Neuronal stem cell (in vitro differentiated cells): ENCODE measurements at regions not wholly inside any gene's neighbourhood (a gene's known extent, or its start where the extent isn't known, plus 50 kb on each side); places are given as distances from the start of the nearest gene placed in this dataset.

Experiments
- DNase-seq: peaks from one replicate; pipeline ENCODE4 v3.0.0-alpha.2; 2013; ENCODE audit warnings: low spot score
- H2AFZ ChIP-seq: one replicate; pipeline ENCODE4 v1.6.1; 2013; ENCODE audit warnings: mild to moderate bottlenecking, low read length, inconsistent platforms
- H2AK5ac ChIP-seq: 2 replicates; pipeline ENCODE4 v1.6.1; 2013; ENCODE audit warnings: low read depth, mild to moderate bottlenecking, inconsistent platforms, low read length, moderate library complexity, mixed read lengths
- H2BK120ac ChIP-seq: 2 replicates; pipeline ENCODE4 v1.6.1; 2013; ENCODE audit warnings: low read depth, mild to moderate bottlenecking, inconsistent platforms, low read length, moderate library complexity, mixed read lengths
- H2BK12ac ChIP-seq: one replicate; pipeline ENCODE4 v1.6.1; 2013; ENCODE audit warnings: low read length, inconsistent platforms
- H2BK15ac ChIP-seq: 2 replicates; pipeline ENCODE4 v1.6.1; 2013; ENCODE audit warnings: mild to moderate bottlenecking, low read length, inconsistent platforms, mixed read lengths
- H2BK5ac ChIP-seq: one replicate; pipeline ENCODE4 v1.6.1; 2013; ENCODE audit warnings: inconsistent platforms, mild to moderate bottlenecking, low read length, moderate library complexity
- H3K14ac ChIP-seq: one replicate; pipeline ENCODE4 v1.6.1; 2013; ENCODE audit warnings: low read length, inconsistent platforms
- H3K18ac ChIP-seq: 2 replicates; pipeline ENCODE4 v1.6.1; 2013; ENCODE audit warnings: low read length, inconsistent platforms
- H3K23ac ChIP-seq: 2 replicates; pipeline ENCODE4 v1.6.1; 2013; ENCODE audit warnings: low read depth, mild to moderate bottlenecking, mixed read lengths, low read length, inconsistent platforms; ENCODE audit not compliant: poor library complexity
- H3K27ac ChIP-seq: replicated peaks from 3 replicates; pipeline ENCODE4 v1.5.1; 2013; ENCODE audit warnings: low read length, inconsistent platforms
- H3K27me3 ChIP-seq, 3 experiments: 2 replicates each; pipeline ENCODE4 v1.6.1; 2013; ENCODE audit warnings: low read length in 3 of 3, mild to moderate bottlenecking in 2 of 3, inconsistent platforms in 1 of 3, low read depth in 1 of 3, mixed read lengths in 1 of 3, moderate library complexity in 1 of 3; ENCODE audit not compliant: control insufficient read depth in 3 of 3, insufficient read depth in 3 of 3
- H3K36me3 ChIP-seq, 2 donors: replicated peaks in 1 of 2; 2 replicates each; pipeline ENCODE4 v1.6.1; 2013; ENCODE audit warnings: low read length in 2 of 2; ENCODE audit not compliant: control insufficient read depth in 2 of 2, insufficient read depth in 2 of 2
- H3K4ac ChIP-seq: 2 replicates; pipeline ENCODE4 v1.6.1; 2013; ENCODE audit warnings: inconsistent platforms, mild to moderate bottlenecking, low read length, moderate library complexity
- H3K4me1 ChIP-seq, 2 donors: 1 replicate in 1 of 2; 2 replicates in 1 of 2; pipeline ENCODE4 v1.6.1; 2013; ENCODE audit warnings: low read length in 2 of 2, low read depth in 1 of 2; ENCODE audit not compliant: control insufficient read depth in 2 of 2, insufficient read depth in 1 of 2
- H3K4me2 ChIP-seq: one replicate; pipeline ENCODE4 v1.6.1; 2013; ENCODE audit warnings: mild to moderate bottlenecking, low read length, inconsistent platforms; ENCODE audit not compliant: insufficient read depth, poor library complexity, severe bottlenecking
- H3K4me3 ChIP-seq, 2 donors: 2 replicates each; pipeline ENCODE4 v1.5.1; 2013; ENCODE audit warnings: low read length in 2 of 2, mild to moderate bottlenecking in 2 of 2, inconsistent platforms in 1 of 2, moderate library complexity in 1 of 2
- H3K79me1 ChIP-seq: one replicate; pipeline ENCODE4 v1.6.1; 2013; ENCODE audit warnings: low read depth, mild to moderate bottlenecking, inconsistent platforms, low read length, moderate library complexity
- H3K9ac ChIP-seq: one replicate; pipeline ENCODE4 v1.6.1; 2013; ENCODE audit warnings: mild to moderate bottlenecking, low read depth, low read length, inconsistent platforms; ENCODE audit not compliant: poor library complexity
- H3K9me3 ChIP-seq, 2 donors: replicated peaks in 1 of 2; 2 replicates each; pipeline versions ENCODE3 to v1.6.1; 2013; ENCODE audit warnings: low read length in 2 of 2, mild to moderate bottlenecking in 2 of 2, inconsistent platforms in 1 of 2, low read depth in 1 of 2, mixed read lengths in 1 of 2, moderate library complexity in 1 of 2; ENCODE audit not compliant: control insufficient read depth in 2 of 2, insufficient read depth in 1 of 2
- H4K8ac ChIP-seq: one replicate; pipeline ENCODE4 v1.6.1; 2013; ENCODE audit warnings: low read depth, mild to moderate bottlenecking, inconsistent platforms, low read length, moderate library complexity
- H4K91ac ChIP-seq: one replicate; pipeline ENCODE4 v1.6.1; 2013; ENCODE audit warnings: low read length, low read depth, mild to moderate bottlenecking, inconsistent platforms; ENCODE audit not compliant: poor library complexity
- WGBS, 2 donors: extraction: QIAGEN DNeasy Blood & Tissue Kit; methylation state at CpG; one replicate each; pipeline ENCODE4 v1.1.7; 2013; ENCODE audit warnings: missing lambda C conversion rate in 2 of 2, mixed read lengths in 1 of 2; ENCODE audit not compliant: insufficient read length in 2 of 2, insufficient replicate concordance in 1 of 2; ENCODE audit errors: extremely low coverage in 2 of 2; 5-methylcytosine and 5-hydroxymethylcytosine counted together

DNA sequence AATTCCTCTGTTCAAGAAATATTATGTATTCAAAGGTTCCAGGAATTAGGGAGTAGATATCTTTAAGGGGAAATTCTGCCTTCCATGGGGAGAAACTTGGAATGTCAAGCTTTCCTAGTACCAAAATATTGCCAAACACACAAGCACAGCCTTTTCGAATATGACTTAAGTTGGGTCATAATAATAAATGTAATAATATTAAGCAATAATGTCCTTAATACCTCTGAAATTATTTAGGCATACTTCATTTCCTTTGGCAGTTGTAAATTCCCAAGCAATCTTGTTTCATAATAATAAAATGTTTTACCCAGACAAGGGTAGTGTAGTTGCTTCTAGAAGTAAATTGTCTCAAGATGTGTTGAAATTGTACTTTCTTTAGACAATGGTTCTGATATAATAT is 630.3 kb upstream of the CDH18 start:
- peaks cover 0 to 1% of the 10 kb centered on the region in 2 donors for H3K4me1 ChIP-seq
- H3K4ac ChIP-seq, result no peak overlapping the region
- H2BK5ac ChIP-seq, result no peak overlapping the region
- H3K9me3 ChIP-seq, result peaks cover 0 to 3% of the 10 kb centered on the region in 2 donors
- no peak overlapping the region for H3K18ac ChIP-seq
- H2AK5ac ChIP-seq, result no peak overlapping the region
- H2AFZ ChIP-seq, result no peak overlapping the region
- H4K8ac ChIP-seq, result no peak overlapping the region
- no peak overlapping the region for H4K91ac ChIP-seq
- H3K4me2 ChIP-seq, result no peak overlapping the region
- no peak overlapping the region for H3K9ac ChIP-seq
- H2BK15ac ChIP-seq, result no peak overlapping the region
- no peaks in the 10 kb centered on the region for H3K36me3 ChIP-seq
- H3K27ac ChIP-seq, result no peak overlapping the region
- no peak for DNase-seq
- no peak overlapping the region for H3K23ac ChIP-seq
- no peak overlapping the region for H2BK120ac ChIP-seq
- no peak overlapping the region for H3K14ac ChIP-seq
- H3K79me1 ChIP-seq, result no peaks in the 10 kb centered on the region
- no peak overlapping the region for H3K4me3 ChIP-seq
- no peaks in the 10 kb centered on the region for H3K27me3 ChIP-seq
- no peak overlapping the region for H2BK12ac ChIP-seq
- WGBS, 2 donors, result no CpG with 5 or more reads among the region's 1 CpG

DNA sequence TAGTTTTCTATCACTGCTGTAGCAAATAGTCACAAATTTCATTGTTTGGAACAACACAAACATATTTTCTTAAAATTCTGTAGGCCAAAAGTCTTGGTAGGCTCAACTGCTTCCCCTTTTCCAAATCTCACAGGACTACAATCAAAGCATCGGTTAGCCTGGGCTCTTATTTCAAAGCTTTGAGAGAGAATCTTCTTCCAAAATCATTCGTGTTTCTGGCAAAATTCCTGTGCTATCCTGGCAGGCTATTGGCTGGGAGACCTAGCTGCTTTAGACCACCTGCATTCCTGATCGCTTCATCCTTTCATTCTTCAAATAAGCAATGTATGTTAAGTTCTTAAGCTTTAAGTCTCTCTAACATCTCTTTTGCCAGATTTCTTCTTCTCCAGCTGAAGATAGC is 629.8 kb upstream of the CDH18 start:
- Histone ChIP-seq H3K4ac (no peak overlapping the region), H3K79me1 (no peaks in the 10 kb centered on the region), H3K27me3 (no peaks in the 10 kb centered on the region), H4K8ac (no peak overlapping the region), H2BK15ac (no peak overlapping the region), H3K14ac (no peak overlapping the region), H3K9me3 (peaks cover 0 to 3% of the 10 kb centered on the region in 2 donors), H3K18ac (no peak overlapping the region), H2BK12ac (no peak overlapping the region), H2AK5ac (no peak overlapping the region), H2AFZ (peak overlapping the region; percentile 8), H3K27ac (no peak overlapping the region), H3K9ac (no peak overlapping the region), H2BK5ac (no peak overlapping the region), H3K4me2 (no peak overlapping the region), H3K4me3 (no peak overlapping the region), H4K91ac (no peak overlapping the region), H3K23ac (no peak overlapping the region), H3K4me1 (peaks cover 0 to 1% of the 10 kb centered on the region in 2 donors), H3K36me3 (no peaks in the 10 kb centered on the region), H2BK120ac (no peak overlapping the region)
- no peak for DNase-seq
- no CpG with 5 or more reads among the region's 3 CpGs for WGBS, 2 donors

- Histone ChIP-seq H3K4me1 (no peaks in the 10 kb centered on the region), H2BK120ac (no peak overlapping the region), H2AK5ac (no peak overlapping the region), H3K18ac (no peak overlapping the region), H3K79me1 (no peaks in the 10 kb centered on the region), H2BK5ac (no peak overlapping the region), H3K36me3 (no peaks in the 10 kb centered on the region), H3K27me3 (no peaks in the 10 kb centered on the region), H2BK15ac (no peak overlapping the region), H3K4me3 (no peak overlapping the region), H3K14ac (no peak overlapping the region), H3K4me2 (no peak overlapping the region), H2BK12ac (no peak overlapping the region), H3K27ac (no peak overlapping the region), H4K91ac (no peak overlapping the region), H4K8ac (no peak overlapping the region), H3K9me3 (peaks cover 0 to 5% of the 10 kb centered on the region in 2 donors), H2AFZ (no peak overlapping the region), H3K9ac (no peak overlapping the region), H3K23ac (no peak overlapping the region), H3K4ac (no peak overlapping the region)
- DNase-seq, result no peak
- no CpG with 5 or more reads among the region's 21 CpGs for WGBS, 2 donors
These were observed 628.0 kb upstream of the CDH18 start for GRCh38 chr5:20615888-20616563.

DNA sequence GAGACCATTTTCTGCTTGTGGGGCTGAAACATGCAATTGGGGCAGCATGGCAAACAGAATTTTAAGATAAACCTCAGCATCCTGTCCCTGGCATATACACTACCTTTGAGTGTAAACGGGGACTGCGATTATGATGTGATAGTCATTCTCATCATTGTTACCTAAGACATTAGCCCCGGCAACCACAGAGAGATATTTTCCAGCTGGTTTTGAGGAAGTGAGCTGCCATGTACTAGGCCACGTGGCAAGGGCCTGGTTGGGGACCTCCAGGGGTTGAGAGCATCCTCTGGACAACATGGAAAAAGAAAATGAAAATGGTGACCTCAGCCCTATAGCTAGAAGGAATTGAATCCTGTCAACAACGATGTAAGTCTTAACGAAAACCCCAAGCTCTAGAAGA is 623.6 kb upstream of the CDH18 start:
- Histone ChIP-seq H2AFZ (no peak overlapping the region), H3K14ac (no peak overlapping the region), H2AK5ac (no peak overlapping the region), H4K91ac (no peak overlapping the region), H3K79me1 (no peaks in the 10 kb centered on the region), H3K4me1 (peaks cover 0 to 5% of the 10 kb centered on the region in 2 donors), H2BK5ac (no peak overlapping the region), H3K4me3 (no peak overlapping the region), H2BK15ac (no peak overlapping the region), H3K18ac (no peak overlapping the region), H3K27me3 (no peaks in the 10 kb centered on the region), H2BK12ac (no peak overlapping the region), H3K27ac (no peak overlapping the region), H4K8ac (no peak overlapping the region), H3K4ac (no peak overlapping the region), H3K9ac (no peak overlapping the region), H3K23ac (no peak overlapping the region), H3K36me3 (no peaks in the 10 kb centered on the region), H3K9me3 (peaks cover 0 to 5% of the 10 kb centered on the region in 2 donors), H2BK120ac (no peak overlapping the region), H3K4me2 (no peak overlapping the region)
- no peak for DNase-seq
- WGBS, 2 donors, result no CpG with 5 or more reads among the region's 6 CpGs
